ENCODE measurements at regions not wholly inside any gene's neighbourhood (a gene's known extent, or its start where the extent isn't known, plus 50 kb on each side); places are given as distances from the start of the nearest gene placed in this dataset.
"Not testable (repeated sequence)": the region's sequence is repeated elsewhere in the genome, so short reads cannot be mapped to it uniquely, and the experiment has no call there.

- FAIRE-seq, result no peak
Measured at GRCh38 chrX:39418731-39419638, 617.7 kb downstream of the MID1IP1 start.

GRCh38 chrX:39421006-39421405, 619.7 kb downstream of the MID1IP1 start:
- FAIRE-seq, result no peak

- FAIRE-seq, result no peak
Measured at GRCh38 chrX:39425124-39425806, 624.0 kb downstream of the MID1IP1 start.

GRCh38 chrX:39426101-39426500, 624.8 kb downstream of the MID1IP1 start:
- FAIRE-seq, result no peak

GRCh38 chrX:39427492-39427891, 626.2 kb downstream of the MID1IP1 start:
- FAIRE-seq, result no peak

- no peak for FAIRE-seq
Measured at GRCh38 chrX:39427906-39428305, 626.6 kb downstream of the MID1IP1 start.

- no peak for FAIRE-seq
Measured at GRCh38 chrX:39430551-39430950, 629.3 kb downstream of the MID1IP1 start.

- FAIRE-seq, result no peak
Measured at GRCh38 chrX:39431893-39432292, 630.6 kb downstream of the MID1IP1 start.

GRCh38 chrX:39434671-39435070, 633.4 kb downstream of the MID1IP1 start:
- not testable (repeated sequence) for FAIRE-seq

GRCh38 chrX:39436538-39436937, 635.3 kb downstream of the MID1IP1 start:
- not testable (repeated sequence) for FAIRE-seq

GRCh38 chrX:39437670-39438441, 636.6 kb downstream of the MID1IP1 start:
- no peak for FAIRE-seq

GRCh38 chrX:39438603-39439602, 637.6 kb downstream of the MID1IP1 start:
- FAIRE-seq, result no peak

- FAIRE-seq, result no peak
Measured at GRCh38 chrX:39439906-39440798, 638.9 kb downstream of the MID1IP1 start.

GRCh38 chrX:39440799-39441284, 639.6 kb downstream of the MID1IP1 start:
- FAIRE-seq, result no peak

GRCh38 chrX:39442332-39442731, 641.1 kb downstream of the MID1IP1 start:
- no peak for FAIRE-seq

- FAIRE-seq, result no peak
Measured at GRCh38 chrX:39443240-39443639, 642.0 kb downstream of the MID1IP1 start.

- FAIRE-seq, result no peak
Measured at GRCh38 chrX:39445336-39445735, 644.1 kb downstream of the MID1IP1 start.

- FAIRE-seq, result no peak
Measured at GRCh38 chrX:39449352-39449751, 648.1 kb downstream of the MID1IP1 start.

- FAIRE-seq, result no peak
Measured at GRCh38 chrX:39450234-39450977, 647.4 kb downstream of the BCOR start.

- no peak for FAIRE-seq
Measured at GRCh38 chrX:39451046-39451445, 646.7 kb downstream of the BCOR start.

Measured in A204.1 (cell line).